ENCODE measurements at regions not wholly inside any gene's neighbourhood (a gene's known extent, or its start where the extent isn't known, plus 50 kb on each side); places are given as distances from the start of the nearest gene placed in this dataset.

DNA sequence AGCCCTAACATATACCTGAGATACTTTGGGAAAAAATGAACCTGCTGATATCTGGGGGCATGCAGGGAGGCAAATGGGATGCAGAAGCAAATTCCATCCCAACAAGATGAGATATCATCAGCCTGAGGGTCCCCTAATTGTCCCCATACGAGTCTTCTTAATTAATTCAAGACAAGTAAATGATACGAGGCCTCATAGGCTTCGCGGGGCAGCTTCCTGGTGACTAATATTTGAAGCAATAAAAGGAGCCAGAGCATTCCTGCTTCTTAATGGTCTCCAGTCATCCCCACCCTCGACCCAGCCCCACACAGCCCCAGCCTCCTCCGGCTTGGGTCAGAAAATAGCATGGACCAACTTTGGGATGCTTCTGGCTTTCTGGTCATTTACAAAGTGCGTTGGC lies 99.6 kb upstream of the MSX1 start:
- TF ChIP-seq, protein P1, sequence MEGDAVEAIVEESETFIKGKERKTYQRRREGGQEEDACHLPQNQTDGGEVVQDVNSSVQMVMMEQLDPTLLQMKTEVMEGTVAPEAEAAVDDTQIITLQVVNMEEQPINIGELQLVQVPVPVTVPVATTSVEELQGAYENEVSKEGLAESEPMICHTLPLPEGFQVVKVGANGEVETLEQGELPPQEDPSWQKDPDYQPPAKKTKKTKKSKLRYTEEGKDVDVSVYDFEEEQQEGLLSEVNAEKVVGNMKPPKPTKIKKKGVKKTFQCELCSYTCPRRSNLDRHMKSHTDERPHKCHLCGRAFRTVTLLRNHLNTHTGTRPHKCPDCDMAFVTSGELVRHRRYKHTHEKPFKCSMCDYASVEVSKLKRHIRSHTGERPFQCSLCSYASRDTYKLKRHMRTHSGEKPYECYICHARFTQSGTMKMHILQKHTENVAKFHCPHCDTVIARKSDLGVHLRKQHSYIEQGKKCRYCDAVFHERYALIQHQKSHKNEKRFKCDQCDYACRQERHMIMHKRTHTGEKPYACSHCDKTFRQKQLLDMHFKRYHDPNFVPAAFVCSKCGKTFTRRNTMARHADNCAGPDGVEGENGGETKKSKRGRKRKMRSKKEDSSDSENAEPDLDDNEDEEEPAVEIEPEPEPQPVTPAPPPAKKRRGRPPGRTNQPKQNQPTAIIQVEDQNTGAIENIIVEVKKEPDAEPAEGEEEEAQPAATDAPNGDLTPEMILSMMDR (conservative IDR thresholded peaks at IDR 0.05; ENCODE audit: low read depth, low read length) = no peak
- TF ChIP-seq EZH2 (IDR thresholded peaks at IDR 0.05; ENCODE audit: borderline replicate concordance, low read depth, low read length, poor library complexity, severe bottlenecking) = no peak
